HG03064 (cell line): ENCODE measurements at regions not wholly inside any gene's neighbourhood (a gene's known extent, or its start where the extent isn't known, plus 50 kb on each side); places are given as distances from the start of the nearest gene placed in this dataset.

Experiments
- ATAC-seq: cut with Tn5 transposase; IDR thresholded peaks from one replicate; pipeline ENCODE4 v1.9.1; 2021; ENCODE audit warnings: low read depth; ENCODE audit not compliant: unreplicated experiment

GRCh38 chr4:141395246-141395830 is 174.6 kb downstream of the ZNF330 start:
- no peak for ATAC-seq

GRCh38 chr4:141395919-141396318 is 175.2 kb downstream of the ZNF330 start:
- no peak for ATAC-seq

- ATAC-seq: no peak
Measured at GRCh38 chr4:141402712-141403111, 182.0 kb downstream of the ZNF330 start.

GRCh38 chr4:141403782-141404181 is 183.1 kb downstream of the ZNF330 start:
- no peak for ATAC-seq

GRCh38 chr4:141406237-141406636 is 185.5 kb downstream of the ZNF330 start:
- no peak for ATAC-seq

GRCh38 chr4:141409556-141409955 is 188.9 kb downstream of the ZNF330 start:
- no peak for ATAC-seq

- no peak for ATAC-seq
Measured at GRCh38 chr4:141410839-141411238, 190.1 kb downstream of the ZNF330 start.

- no peak for ATAC-seq
Measured at GRCh38 chr4:141411936-141412335, 191.2 kb downstream of the ZNF330 start.

- no peak for ATAC-seq
Measured at GRCh38 chr4:141413366-141413765, 192.7 kb downstream of the ZNF330 start.

- no peak for ATAC-seq
Measured at GRCh38 chr4:141415651-141416050, 195.0 kb downstream of the ZNF330 start.

- no peak for ATAC-seq
Measured at GRCh38 chr4:141416219-141416618, 195.5 kb downstream of the ZNF330 start.

- no peak for ATAC-seq
Measured at GRCh38 chr4:141416677-141417363, 196.1 kb downstream of the ZNF330 start.

GRCh38 chr4:141417387-141417786 is 196.7 kb downstream of the ZNF330 start:
- ATAC-seq: no peak

GRCh38 chr4:141425124-141425523 is 204.4 kb downstream of the ZNF330 start:
- no peak for ATAC-seq

GRCh38 chr4:141427726-141428296 is 207.1 kb downstream of the ZNF330 start:
- ATAC-seq: no peak

- no peak for ATAC-seq
Measured at GRCh38 chr4:141429933-141430332, 206.4 kb upstream of the IL15 start.

GRCh38 chr4:141430686-141431085 is 205.7 kb upstream of the IL15 start:
- ATAC-seq: no peak

- no peak for ATAC-seq
Measured at GRCh38 chr4:141432000-141432712, 204.2 kb upstream of the IL15 start.

- no peak for ATAC-seq
Measured at GRCh38 chr4:141435446-141436225, 200.7 kb upstream of the IL15 start.

GRCh38 chr4:141439223-141439622 is 197.2 kb upstream of the IL15 start:
- no peak for ATAC-seq

GRCh38 chr4:141447761-141448160 is 188.6 kb upstream of the IL15 start:
- ATAC-seq: no peak
